Activated naive CD4-positive, alpha-beta T cell treated with anti-CD3 and anti-CD28 coated beads for 36 hours (primary cell): ENCODE measurements at regions not wholly inside any gene's neighbourhood (a gene's known extent, or its start where the extent isn't known, plus 50 kb on each side); places are given as distances from the start of the nearest gene placed in this dataset.
"Not testable (repeated sequence)": the region's sequence is repeated elsewhere in the genome, so short reads cannot be mapped to it uniquely, and the experiment has no call there.

ENCODE experiments used
- CTCF ChIA-PET: fragments of 350-600 bp; sonication (Branson Sonifier 250); formaldehyde crosslinking; loops from one replicate; lab custom pipeline; 2021; ENCODE audit warnings: antibody characterized with exemption; lab: Charles Lee
- DNase-seq: peaks from one replicate; pipeline ENCODE4 v3.0.0-alpha.2; 2020
- H3K27ac Mint-ChIP-seq: one replicate; pipeline ENCODE4 v1.8.0; 2021; ENCODE audit warnings: mild to moderate bottlenecking, mixed read lengths
- H3K27me3 Mint-ChIP-seq: one replicate; pipeline ENCODE4 v1.8.0; 2021; ENCODE audit warnings: low read depth, mixed read lengths
- H3K36me3 Mint-ChIP-seq: one replicate; pipeline ENCODE4 v1.8.0; 2021; ENCODE audit warnings: low read depth, mixed read lengths
- H3K4me1 Mint-ChIP-seq: one replicate; pipeline ENCODE4 v1.8.0; 2021; ENCODE audit warnings: low read depth, mixed read lengths
- H3K4me3 Mint-ChIP-seq: one replicate; pipeline ENCODE4 v1.8.0; 2021; ENCODE audit warnings: mild to moderate bottlenecking, moderate library complexity, mixed read lengths
- H3K9me3 Mint-ChIP-seq: one replicate; pipeline ENCODE4 v1.8.0; 2021; ENCODE audit warnings: mixed read lengths
- intact Hi-C: fragments of 100-400 bp; cut with micrococcal nuclease; formaldehyde crosslinking; loops from one replicate; pipeline ENCODE4 v1.15.1; 2023

DNA sequence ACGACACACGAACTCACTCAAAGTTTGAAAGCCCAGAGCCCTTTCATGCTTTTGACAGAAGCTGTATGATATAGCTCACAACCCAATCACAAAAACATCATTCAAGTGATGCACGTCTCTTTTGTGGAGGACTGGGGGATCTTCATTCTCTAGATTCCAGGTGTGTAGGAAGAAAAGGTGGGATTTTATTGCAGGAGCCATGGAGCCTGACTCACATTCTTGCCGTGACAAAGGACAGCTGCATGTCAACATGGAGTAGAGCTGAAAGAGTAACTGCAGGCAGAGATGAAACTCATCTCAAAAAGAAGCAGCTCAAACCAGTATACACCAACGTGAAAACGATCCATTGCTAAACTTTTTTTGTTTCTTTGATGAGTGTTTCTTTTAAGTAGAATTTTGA lies 50.9 kb upstream of the PDE1A start:
- CTCF ChIA-PET = no interaction called here
- no peak overlapping the region for H3K4me3 Mint-ChIP-seq
- no peaks in the 10 kb centered on the region for H3K4me1 Mint-ChIP-seq
- H3K27me3 Mint-ChIP-seq = no peaks in the 10 kb centered on the region
- peaks cover 7% of the 10 kb centered on the region for H3K9me3 Mint-ChIP-seq
- intact Hi-C loops = no loop called here
- no peak overlapping the region for H3K27ac Mint-ChIP-seq
- DNase-seq = no peak
- no peaks in the 10 kb centered on the region for H3K36me3 Mint-ChIP-seq

DNA sequence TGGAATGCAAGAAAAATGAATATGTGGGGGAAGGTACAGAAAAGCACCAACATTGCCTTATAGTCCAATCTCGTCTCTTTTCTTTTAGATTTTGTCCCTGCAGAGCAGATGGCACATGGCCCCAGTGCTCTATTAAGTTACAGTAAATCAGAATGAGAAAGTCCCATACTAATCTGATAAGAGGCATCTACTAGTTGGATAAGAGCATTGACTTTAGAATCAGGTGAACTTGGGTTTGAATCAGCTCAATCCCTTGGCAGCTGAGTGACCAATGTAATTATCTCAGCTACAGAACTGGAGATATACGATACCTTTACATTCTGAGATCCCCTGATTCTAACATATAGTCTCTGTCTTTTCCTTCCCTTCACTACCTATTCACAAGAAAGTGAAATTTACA lies 54.8 kb upstream of the PDE1A start:
- H3K9me3 Mint-ChIP-seq = no peaks in the 10 kb centered on the region
- H3K4me3 Mint-ChIP-seq = no peak overlapping the region
- CTCF ChIA-PET = no interaction called here
- no peaks in the 10 kb centered on the region for H3K36me3 Mint-ChIP-seq
- no peak for DNase-seq
- intact Hi-C loops = no loop called here
- no peak overlapping the region for H3K27ac Mint-ChIP-seq
- H3K27me3 Mint-ChIP-seq = peaks cover 4% of the 10 kb centered on the region
- H3K4me1 Mint-ChIP-seq = no peaks in the 10 kb centered on the region

GRCh38 chr2:182482511-182482910 lies 55.7 kb upstream of the PDE1A start:
- CTCF ChIA-PET = interaction anchor here (1.2 kb wide), 1 partner anchor 16 kb away, joined by 3 read pairs; no protein-coding TSS in a partner anchor
- H3K36me3 Mint-ChIP-seq = no peaks in the 10 kb centered on the region
- intact Hi-C loops = no loop called here
- no peak overlapping the region for H3K4me3 Mint-ChIP-seq
- H3K4me1 Mint-ChIP-seq = no peaks in the 10 kb centered on the region
- no peak for DNase-seq
- no peaks in the 10 kb centered on the region for H3K9me3 Mint-ChIP-seq
- H3K27ac Mint-ChIP-seq = no peak overlapping the region
- peaks cover 4% of the 10 kb centered on the region for H3K27me3 Mint-ChIP-seq

DNA sequence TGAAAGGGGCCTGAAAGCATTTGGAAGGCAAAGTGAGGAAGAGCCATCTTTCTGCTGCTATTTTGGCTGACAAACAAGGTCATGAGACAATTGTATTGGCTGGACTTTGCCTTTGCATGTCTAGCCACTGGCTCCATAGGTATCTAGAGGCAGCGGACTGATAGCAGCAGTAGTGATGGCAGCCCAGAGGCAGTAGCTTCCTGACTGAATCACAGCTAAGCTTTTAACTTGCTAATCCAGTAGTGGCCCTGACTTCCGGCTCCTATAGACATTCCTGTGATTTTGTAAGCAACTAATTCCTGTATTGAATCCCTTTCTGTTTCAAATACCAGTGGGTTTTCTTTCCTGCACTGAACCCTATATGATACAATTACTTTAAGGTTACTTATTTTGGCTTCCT lies 69.8 kb upstream of the PDE1A start:
- no peaks in the 10 kb centered on the region for H3K4me1 Mint-ChIP-seq
- H3K9me3 Mint-ChIP-seq = peaks cover 3% of the 10 kb centered on the region
- CTCF ChIA-PET = no interaction called here
- H3K27me3 Mint-ChIP-seq = no peaks in the 10 kb centered on the region
- no peak overlapping the region for H3K4me3 Mint-ChIP-seq
- no peak overlapping the region for H3K27ac Mint-ChIP-seq
- no peaks in the 10 kb centered on the region for H3K36me3 Mint-ChIP-seq
- no peak for DNase-seq
- intact Hi-C loops = no loop called here

DNA sequence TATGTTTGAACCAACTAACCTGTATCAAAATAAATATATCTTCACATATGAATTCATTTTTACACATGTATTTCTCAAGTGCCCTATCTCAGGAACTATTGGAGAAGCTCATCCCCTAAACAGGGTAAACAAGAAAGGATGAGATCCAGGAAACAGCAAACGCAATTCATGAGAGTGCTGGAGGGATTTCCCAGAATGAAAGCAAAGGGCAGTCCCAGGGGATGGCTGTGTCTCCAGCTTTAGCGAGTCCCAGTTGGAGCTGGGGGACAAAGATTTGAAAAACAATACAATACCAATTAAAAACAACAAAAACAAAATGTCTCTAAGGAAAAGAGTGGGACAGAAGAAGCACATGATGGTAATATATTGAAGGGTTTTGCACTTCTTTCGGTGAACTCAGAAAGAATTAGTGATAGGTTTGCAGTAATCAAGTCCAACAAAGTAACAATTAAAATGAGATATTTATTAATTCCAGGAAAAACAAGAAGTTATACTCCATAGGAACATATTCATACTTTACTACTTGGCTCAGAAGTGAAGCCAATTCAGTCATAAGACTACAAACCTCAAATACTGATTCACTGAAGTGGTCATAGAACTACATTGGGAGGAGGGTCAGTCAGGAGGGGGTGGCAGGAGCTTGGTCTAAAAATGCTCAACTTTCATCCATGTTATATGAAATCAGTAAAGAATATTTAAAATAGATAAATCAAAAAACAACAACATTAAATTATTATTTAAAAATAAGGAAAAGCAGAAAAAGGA lies 73.1 kb upstream of the PDE1A start:
- H3K4me3 Mint-ChIP-seq = no peak overlapping the region
- intact Hi-C loops = no loop called here
- no peak overlapping the region for H3K27ac Mint-ChIP-seq
- no peaks in the 10 kb centered on the region for H3K9me3 Mint-ChIP-seq
- no peak for DNase-seq
- no peaks in the 10 kb centered on the region for H3K4me1 Mint-ChIP-seq
- no peaks in the 10 kb centered on the region for H3K27me3 Mint-ChIP-seq
- no peaks in the 10 kb centered on the region for H3K36me3 Mint-ChIP-seq
- CTCF ChIA-PET = no interaction called here

DNA sequence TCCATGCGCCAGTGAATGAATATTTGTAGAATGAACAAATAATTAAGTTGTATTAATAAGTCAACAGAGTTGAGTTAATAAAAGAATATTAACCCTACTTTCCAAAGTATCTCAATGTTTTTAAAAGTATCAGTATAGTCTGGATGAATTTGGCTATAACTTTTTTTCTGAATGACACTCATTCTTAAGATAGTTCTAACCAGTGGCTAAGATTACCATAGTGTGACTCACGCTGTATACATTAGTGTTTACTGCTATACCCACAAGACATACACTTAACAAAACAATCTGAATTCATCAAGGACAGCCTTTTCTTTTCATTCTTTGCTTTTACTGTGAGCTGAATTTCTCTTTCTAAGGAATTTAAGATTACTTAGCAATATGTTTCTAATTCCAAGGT lies 77.0 kb upstream of the PDE1A start:
- no peak overlapping the region for H3K4me3 Mint-ChIP-seq
- H3K4me1 Mint-ChIP-seq = no peaks in the 10 kb centered on the region
- CTCF ChIA-PET = no interaction called here
- intact Hi-C loops = no loop called here
- H3K27me3 Mint-ChIP-seq = no peaks in the 10 kb centered on the region
- H3K36me3 Mint-ChIP-seq = no peaks in the 10 kb centered on the region
- no peaks in the 10 kb centered on the region for H3K9me3 Mint-ChIP-seq
- DNase-seq = no peak
- no peak overlapping the region for H3K27ac Mint-ChIP-seq

GRCh38 chr2:182504903-182505302 lies 78.1 kb upstream of the PDE1A start:
- H3K36me3 Mint-ChIP-seq = no peaks in the 10 kb centered on the region

DNA sequence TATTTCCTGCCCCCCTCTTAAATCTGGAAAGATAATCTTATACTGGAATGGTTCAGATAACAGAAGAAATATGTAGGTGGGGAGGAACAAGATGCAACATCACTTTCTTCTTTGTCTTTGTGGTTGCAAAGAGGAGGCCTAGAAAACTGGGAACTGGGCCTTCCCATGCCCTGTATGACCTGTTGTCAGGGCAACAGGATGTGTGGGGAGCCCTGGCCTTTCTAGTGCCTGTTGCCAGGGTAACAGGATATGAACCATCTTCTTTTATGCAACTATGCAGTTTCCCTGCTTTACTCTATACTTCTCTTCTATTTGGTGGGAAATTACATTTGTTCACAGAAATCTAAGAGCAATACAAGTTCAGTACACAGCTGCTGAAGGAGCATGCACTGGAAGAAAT lies 79.8 kb upstream of the PDE1A start:
- no peak overlapping the region for H3K4me3 Mint-ChIP-seq
- no peak overlapping the region for H3K27ac Mint-ChIP-seq
- CTCF ChIA-PET = no interaction called here
- no peaks in the 10 kb centered on the region for H3K9me3 Mint-ChIP-seq
- H3K4me1 Mint-ChIP-seq = no peaks in the 10 kb centered on the region
- no peaks in the 10 kb centered on the region for H3K27me3 Mint-ChIP-seq
- intact Hi-C loops = no loop called here
- no peak for DNase-seq
- no peaks in the 10 kb centered on the region for H3K36me3 Mint-ChIP-seq

More at GRCh38 chr2:182504903-182505302, 78.1 kb upstream of the PDE1A start:
- H3K4me1 Mint-ChIP-seq = no peaks in the 10 kb centered on the region
- intact Hi-C loops = no loop called here
- no peaks in the 10 kb centered on the region for H3K27me3 Mint-ChIP-seq
- CTCF ChIA-PET = no interaction called here
- no peak for DNase-seq
- H3K4me3 Mint-ChIP-seq = no peak overlapping the region
- H3K9me3 Mint-ChIP-seq = no peaks in the 10 kb centered on the region
- no peak overlapping the region for H3K27ac Mint-ChIP-seq

- H3K4me3 Mint-ChIP-seq, H3K9me3 Mint-ChIP-seq, H3K27me3 Mint-ChIP-seq, H3K36me3 Mint-ChIP-seq, H3K27ac Mint-ChIP-seq, CTCF ChIA-PET, DNase-seq, intact Hi-C loops, H3K4me1 Mint-ChIP-seq: not testable (repeated sequence)
These were observed 81.7 kb upstream of the PDE1A start for GRCh38 chr2:182508583-182508982.

- Mint-ChIP-seq H3K4me3 (no peak overlapping the region), H3K9me3 (no peaks in the 10 kb centered on the region), H3K4me1 (no peaks in the 10 kb centered on the region), H3K36me3 (no peaks in the 10 kb centered on the region), H3K27me3 (no peaks in the 10 kb centered on the region), H3K27ac (no peak overlapping the region)
- intact Hi-C loops = no loop called here
- CTCF ChIA-PET = interaction anchor here (0.5 kb wide), 1 partner anchor 140 kb away, joined by 3 read pairs; no protein-coding TSS in a partner anchor
- DNase-seq = no peak
These were observed 82.4 kb upstream of the PDE1A start for GRCh38 chr2:182509216-182509615.

GRCh38 chr2:182521453-182522404 lies 94.9 kb upstream of the PDE1A start:
- intact Hi-C loops = no loop called here
- Mint-ChIP-seq H3K27ac (no peak overlapping the region), H3K9me3 (no peaks in the 10 kb centered on the region), H3K4me3 (no peak overlapping the region), H3K36me3 (no peaks in the 10 kb centered on the region), H3K27me3 (peaks cover 10% of the 10 kb centered on the region), H3K4me1 (no peaks in the 10 kb centered on the region)
- DNase-seq = no peak
- CTCF ChIA-PET = no interaction called here

DNA sequence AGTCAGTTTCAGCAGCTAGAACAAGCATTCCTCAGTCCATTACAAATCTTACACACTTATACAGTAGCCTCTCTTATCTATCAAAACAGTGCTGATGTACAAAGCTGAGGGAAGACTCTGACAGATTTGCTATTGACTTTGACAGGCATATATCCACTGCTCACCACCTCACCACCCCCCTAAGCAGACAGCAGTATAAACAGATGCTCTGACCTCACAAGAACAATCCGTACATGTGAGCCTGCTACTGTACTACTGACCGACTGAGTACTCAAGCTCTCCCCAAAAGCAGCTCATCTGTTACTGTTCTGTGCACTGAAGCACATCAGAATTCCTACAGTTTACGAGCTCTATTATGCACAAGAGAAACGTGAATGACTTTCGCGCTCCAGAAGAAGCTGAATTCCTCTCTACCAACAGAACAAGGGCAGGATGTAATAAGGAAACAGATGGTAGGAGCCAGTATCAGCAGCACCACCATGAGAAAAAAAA lies 95.6 kb upstream of the PDE1A start:
- H3K36me3 Mint-ChIP-seq = no peaks in the 10 kb centered on the region
- H3K4me1 Mint-ChIP-seq = no peaks in the 10 kb centered on the region
- DNase-seq = no peak
- peaks cover 10% of the 10 kb centered on the region for H3K27me3 Mint-ChIP-seq
- CTCF ChIA-PET = no interaction called here
- no peak overlapping the region for H3K4me3 Mint-ChIP-seq
- H3K9me3 Mint-ChIP-seq = no peaks in the 10 kb centered on the region
- intact Hi-C loops = no loop called here
- H3K27ac Mint-ChIP-seq = no peak overlapping the region
